Psoas muscle (tissue), 7 donors: ENCODE measurements at regions not wholly inside any gene's neighbourhood (a gene's known extent, or its start where the extent isn't known, plus 50 kb on each side); places are given as distances from the start of the nearest gene placed in this dataset.

Experiments
- ATAC-seq, 4 donors: fragments of 200-7000 bp; cut with Tn5 transposase; one replicate each; pipeline ENCODE4 v1.9.1; 2020; ENCODE audit warnings: moderate library complexity in 3 of 4, mild to moderate bottlenecking in 2 of 4
- DNase-seq, 2 donors: peaks; one replicate each; pipeline ENCODE4 v3.0.0-alpha.2; 2020
- H3K27ac ChIP-seq: fragments of 200-600 bp; one replicate; pipeline ENCODE4 v1.8.0; 2022
- H3K27me3 ChIP-seq, 3 donors: fragments of 200-600 bp in 1 of 3; one replicate each; pipeline versions ENCODE4 v1.6.1 to v1.8.0; 2013 to 2022; ENCODE audit warnings: low read length in 2 of 3, mild to moderate bottlenecking in 2 of 3, moderate library complexity in 1 of 3; ENCODE audit not compliant: insufficient read depth in 3 of 3
- H3K36me3 ChIP-seq, 2 donors: fragments of 200-600 bp in 1 of 2; one replicate each; pipeline versions ENCODE4 v1.6.1 to v1.8.0; 2013 to 2022; ENCODE audit warnings: low read depth in 1 of 2, mild to moderate bottlenecking in 1 of 2, moderate library complexity in 1 of 2; ENCODE audit not compliant: insufficient read depth in 1 of 2
- H3K4me1 ChIP-seq: fragments of 200-600 bp; one replicate; pipeline ENCODE4 v1.8.0; 2022
- H3K4me3 ChIP-seq: fragments of 200-600 bp; one replicate; pipeline ENCODE4 v1.8.0; 2022; ENCODE audit warnings: mild to moderate bottlenecking
- H3K9me3 ChIP-seq: fragments of 200-600 bp; one replicate; pipeline ENCODE4 v1.8.0; 2022
- CTCF ChIP-seq: fragments of 200-600 bp; IDR thresholded peaks from one replicate; pipeline ENCODE4 v1.8.0; 2022; ENCODE audit warnings: antibody characterized with exemption
- WGBS, 3 donors: extraction: QIAGEN DNeasy Blood & Tissue Kit; methylation state at CpG; one replicate each; pipeline versions ENCODE4 v1.1.6 to v1.1.7; 2013; 5-methylcytosine and 5-hydroxymethylcytosine counted together
- intact Hi-C, 2 donors: fragments of 100-400 bp; cut with DNase I; formaldehyde crosslinking; loops; one replicate each; pipeline versions ENCODE4 v1.11.0 to v1.14.2; 2022
- donor health status: healthy with polysubstance abuse.
- donor health status: DM: no; HTN: no; CAD: no; lungs with moderate emphysema.
- donor health status: Bipolar disorder and iron deficiency.
- donor health status: healthy.
- donor health status: DM: yes; HTN: yes; CAD: no.
- donor health status: DM: no; HTN: no; CAD: no.
- donor health status: DM: yes; HTN: yes; CAD: no.

GRCh38 chr7:22676385-22676784 lies 50.6 kb upstream of the IL6 start:
- 92 to 98% (median 93%) methylated on average over 2 of the region's 2 CpGs for WGBS, 3 donors
- intact Hi-C loops, result no loop called here
- no peaks in the 10 kb centered on the region for H3K9me3 ChIP-seq
- no peaks in the 10 kb centered on the region for H3K4me1 ChIP-seq
- ATAC-seq, result no peak
- H3K27me3 ChIP-seq, result no peaks in the 10 kb centered on the region
- H3K27ac ChIP-seq, result no peak overlapping the region
- no peaks in the 10 kb centered on the region for H3K36me3 ChIP-seq
- H3K4me3 ChIP-seq, result no peak overlapping the region
- no peak for DNase-seq
- no peak for TF ChIP-seq CTCF

- no peak for DNase-seq
- no peak overlapping the region for H3K27ac ChIP-seq
Measured at GRCh38 chr7:22675917-22676343, 51.1 kb upstream of the IL6 start.

GRCh38 chr7:22675421-22675820 lies 51.6 kb upstream of the IL6 start:
- intact Hi-C loops, result no loop called here
- Histone ChIP-seq H3K27ac (no peak overlapping the region), H3K4me1 (no peaks in the 10 kb centered on the region), H3K36me3 (no peaks in the 10 kb centered on the region), H3K27me3 (no peaks in the 10 kb centered on the region), H3K9me3 (no peaks in the 10 kb centered on the region), H3K4me3 (no peak overlapping the region)
- 78 to 83% (median 78%) methylated on average over 5 of the region's 5 CpGs for WGBS, 3 donors
- TF ChIP-seq CTCF, result no peak
- ATAC-seq (no peak), DNase-seq (no peak)

More at GRCh38 chr7:22675917-22676343, 51.1 kb upstream of the IL6 start:
- H3K36me3 ChIP-seq, result no peaks in the 10 kb centered on the region
- no peak for TF ChIP-seq CTCF
- H3K4me3 ChIP-seq, result no peak overlapping the region
- H3K4me1 ChIP-seq, result no peaks in the 10 kb centered on the region
- H3K9me3 ChIP-seq, result no peaks in the 10 kb centered on the region
- no peak for ATAC-seq
- H3K27me3 ChIP-seq, result no peaks in the 10 kb centered on the region
- intact Hi-C loops, result no loop called here
- 84 to 88% (median 87%) methylated on average over 2 of the region's 2 CpGs for WGBS, 3 donors

- H3K27me3 ChIP-seq, result no peaks in the 10 kb centered on the region
- intact Hi-C loops, result no loop called here
- no peaks in the 10 kb centered on the region for H3K4me1 ChIP-seq
- no peak overlapping the region for H3K27ac ChIP-seq
- 50 to 64% (median 51%) methylated on average over 6 of the region's 6 CpGs for WGBS, 3 donors
- no peaks in the 10 kb centered on the region for H3K36me3 ChIP-seq
- no peak for TF ChIP-seq CTCF
- ATAC-seq, result no peak
- no peak for DNase-seq
- no peak overlapping the region for H3K4me3 ChIP-seq
- no peaks in the 10 kb centered on the region for H3K9me3 ChIP-seq
Measured at GRCh38 chr7:22672846-22673680, 53.9 kb upstream of the IL6 start.
